Osteoblast (primary cell): ENCODE measurements at regions not wholly inside any gene's neighbourhood (a gene's known extent, or its start where the extent isn't known, plus 50 kb on each side); places are given as distances from the start of the nearest gene placed in this dataset.
"Not testable (repeated sequence)": the region's sequence is repeated elsewhere in the genome, so short reads cannot be mapped to it uniquely, and the experiment has no call there.

ENCODE experiments used
- DNase-seq: peaks from one replicate; pipeline ENCODE4 v3.0.0; 2011; ENCODE audit warnings: low spot score, mixed read lengths; ENCODE audit not compliant: insufficient read length; ENCODE audit errors: missing footprints
- H2AFZ ChIP-seq: 2 replicates; pipeline ENCODE4 v1.6.0; 2011; ENCODE audit warnings: mild to moderate bottlenecking, low read length
- H3K27ac ChIP-seq: 2 replicates; pipeline ENCODE4 v1.5.1; 2011; ENCODE audit warnings: mild to moderate bottlenecking, low read depth, low read length, moderate library complexity
- H3K27me3 ChIP-seq: 2 replicates; pipeline ENCODE4 v1.6.0; 2012; ENCODE audit warnings: mild to moderate bottlenecking, control low read depth, inconsistent platforms, low read length, moderate library complexity; ENCODE audit not compliant: insufficient read depth
- H3K36me3 ChIP-seq: 2 replicates; pipeline ENCODE4 v1.5.1; 2011; ENCODE audit warnings: mild to moderate bottlenecking, low read length, control low read depth, moderate library complexity; ENCODE audit not compliant: insufficient read depth
- H3K4me1 ChIP-seq: 2 replicates; pipeline ENCODE4 v1.5.1; 2011; ENCODE audit warnings: mild to moderate bottlenecking, low read length, control low read depth, moderate library complexity; ENCODE audit not compliant: insufficient read depth
- H3K4me2 ChIP-seq: 2 replicates; pipeline ENCODE4 v1.6.0; 2011; ENCODE audit warnings: mild to moderate bottlenecking, low read length; ENCODE audit not compliant: insufficient read depth
- H3K4me3 ChIP-seq: fragments of 200-600 bp; sonication (generic); 3 replicates; pipeline ENCODE4 v1.5.1; 2012; ENCODE audit warnings: mild to moderate bottlenecking, low read length, inconsistent platforms; ENCODE audit not compliant: insufficient read depth
- H3K79me2 ChIP-seq: 2 replicates; pipeline ENCODE4 v1.6.0; 2012; ENCODE audit warnings: mild to moderate bottlenecking, low read length, control low read depth, inconsistent platforms; ENCODE audit not compliant: insufficient read depth
- H3K9me3 ChIP-seq: 2 replicates; pipeline ENCODE4 v1.5.1; 2011; ENCODE audit warnings: low read depth, low read length, control low read depth
- H4K20me1 ChIP-seq: 2 replicates; pipeline ENCODE4 v1.6.0; 2012; ENCODE audit warnings: mild to moderate bottlenecking, low read length, control low read depth; ENCODE audit not compliant: insufficient read depth
- CTCF ChIP-seq: IDR thresholded peaks from 2 replicates; pipeline ENCODE4 v1.5.1; 2011; ENCODE audit warnings: mild to moderate bottlenecking, low read depth, low read length, moderate library complexity; ENCODE audit errors: extremely low read depth

- no peaks in the 10 kb centered on the region for H3K27me3 ChIP-seq
- H3K79me2 ChIP-seq: no peaks in the 10 kb centered on the region
- H4K20me1 ChIP-seq: no peaks in the 10 kb centered on the region
- no peak overlapping the region for H3K4me3 ChIP-seq
- H3K4me2 ChIP-seq: no peak overlapping the region
- DNase-seq: no peak
- TF ChIP-seq CTCF: no peak
- H3K9me3 ChIP-seq: no peaks in the 10 kb centered on the region
- no peak overlapping the region for H2AFZ ChIP-seq
- H3K36me3 ChIP-seq: no peaks in the 10 kb centered on the region
- H3K4me1 ChIP-seq: peaks cover 4% of the 10 kb centered on the region
- no peak overlapping the region for H3K27ac ChIP-seq
Measured at GRCh38 chr7:115613836-115614235, 416.7 kb downstream of the TFEC start.

- Histone ChIP-seq H3K79me2 (no peaks in the 10 kb centered on the region), H3K9me3 (no peaks in the 10 kb centered on the region), H2AFZ (no peak overlapping the region), H3K27me3 (no peaks in the 10 kb centered on the region), H3K27ac (no peak overlapping the region), H3K4me2 (no peak overlapping the region), H3K36me3 (no peaks in the 10 kb centered on the region), H3K4me1 (no peaks in the 10 kb centered on the region), H3K4me3 (no peak overlapping the region), H4K20me1 (no peaks in the 10 kb centered on the region)
- DNase-seq: no peak
- TF ChIP-seq CTCF: no peak
Measured at GRCh38 chr7:115603416-115603815, 427.1 kb downstream of the TFEC start.

DNA sequence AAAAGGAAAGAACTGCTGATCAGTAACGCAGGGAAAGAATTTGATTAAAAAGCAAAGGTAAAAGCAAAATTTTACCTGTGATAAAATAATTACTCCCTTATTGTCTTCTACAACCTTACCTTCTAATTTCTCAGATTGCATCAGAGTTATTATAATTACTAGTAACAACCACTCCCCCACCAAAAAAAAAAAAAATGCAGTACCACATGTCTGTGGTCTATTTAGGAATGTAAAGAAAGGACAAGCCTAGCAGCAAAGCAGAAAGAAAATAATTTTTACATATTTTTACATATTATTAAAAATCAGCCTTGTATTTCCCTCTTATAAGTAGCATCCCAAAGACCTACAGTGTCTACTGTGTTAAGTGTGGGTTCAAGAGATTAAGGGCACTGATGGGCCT is 430.4 kb downstream of the TFEC start:
- Histone ChIP-seq H3K36me3 (no peaks in the 10 kb centered on the region), H3K4me3 (no peak overlapping the region), H3K4me2 (no peak overlapping the region), H3K9me3 (no peaks in the 10 kb centered on the region), H3K27ac (no peak overlapping the region), H3K27me3 (no peaks in the 10 kb centered on the region), H4K20me1 (no peaks in the 10 kb centered on the region), H2AFZ (no peak overlapping the region), H3K79me2 (no peaks in the 10 kb centered on the region), H3K4me1 (no peaks in the 10 kb centered on the region)
- TF ChIP-seq CTCF: no peak
- DNase-seq: no peak

DNA sequence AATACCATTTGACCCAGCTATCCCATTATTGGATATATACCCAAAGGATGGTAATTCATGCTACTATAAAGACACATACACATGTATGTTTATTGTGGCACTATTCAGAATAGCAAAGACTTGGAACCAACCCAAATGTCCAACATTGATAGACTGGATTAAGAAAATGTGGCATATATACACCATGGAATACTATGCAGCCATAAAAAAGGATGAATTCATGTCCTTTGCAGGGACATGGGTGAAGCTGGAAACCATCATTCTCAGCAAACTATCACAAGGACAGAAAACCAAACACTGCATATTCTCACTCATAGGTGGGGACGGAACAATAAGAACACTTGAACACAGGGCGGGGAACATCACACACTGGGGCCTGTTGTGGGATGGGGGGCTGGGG is 431.4 kb downstream of the TFEC start:
- not testable (repeated sequence) for H3K4me3 ChIP-seq, H2AFZ ChIP-seq

DNA sequence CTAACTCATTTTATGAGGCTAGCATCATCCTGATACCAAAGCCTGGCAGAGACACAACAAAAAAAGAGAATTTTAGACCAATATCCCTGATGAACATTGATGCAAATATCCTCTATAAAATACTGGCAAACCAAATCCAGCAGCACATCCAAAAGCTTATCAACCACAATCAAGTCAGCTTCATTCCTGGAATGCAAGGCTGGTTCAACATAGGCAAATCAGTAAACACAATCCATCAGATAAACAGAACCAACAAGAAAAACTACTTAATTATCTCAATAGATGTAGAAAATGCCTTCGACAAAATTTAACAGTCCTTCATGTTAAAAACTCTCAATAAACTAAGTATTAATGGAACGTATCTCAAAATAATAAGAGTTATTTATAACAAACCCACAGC is 433.3 kb downstream of the TFEC start:
- not testable (repeated sequence) for H3K36me3 ChIP-seq

More for the DNA sequence above, 431.4 kb downstream of the TFEC start:
- not testable (repeated sequence) for H3K4me1 ChIP-seq, H3K4me2 ChIP-seq, H3K27me3 ChIP-seq, H3K36me3 ChIP-seq, H3K27ac ChIP-seq, H3K79me2 ChIP-seq, DNase-seq, H3K9me3 ChIP-seq, H4K20me1 ChIP-seq

More for the DNA sequence above, 433.3 kb downstream of the TFEC start:
- not testable (repeated sequence) for DNase-seq, H3K4me2 ChIP-seq, H2AFZ ChIP-seq, H3K9me3 ChIP-seq, H3K79me2 ChIP-seq, H3K27me3 ChIP-seq, H3K4me1 ChIP-seq, H3K4me3 ChIP-seq, H3K27ac ChIP-seq, H4K20me1 ChIP-seq
